Parathyroid adenoma (tissue), 2 donors: ENCODE measurements at regions not wholly inside any gene's neighbourhood (a gene's known extent, or its start where the extent isn't known, plus 50 kb on each side); places are given as distances from the start of the nearest gene placed in this dataset.

Experiments used
- H2AFZ ChIP-seq: fragments of 300-600 bp; sonication (generic); one replicate; pipeline ENCODE4 v1.7.0; 2017; ENCODE audit warnings: antibody characterized with exemption, mild to moderate bottlenecking
- H3K27ac ChIP-seq: fragments of 300-600 bp; sonication (generic); one replicate; pipeline ENCODE4 v1.7.0; 2017
- H3K27me3 ChIP-seq: fragments of 300-600 bp; sonication (generic); one replicate; pipeline ENCODE4 v1.7.0; 2017; ENCODE audit warnings: low read length; ENCODE audit not compliant: control insufficient read depth, insufficient read depth
- H3K36me3 ChIP-seq: fragments of 300-600 bp; sonication (generic); one replicate; pipeline ENCODE4 v1.7.0; 2017; ENCODE audit warnings: low read length; ENCODE audit not compliant: control insufficient read depth, insufficient read depth
- H3K4me1 ChIP-seq: fragments of 300-600 bp; sonication (generic); one replicate; pipeline ENCODE4 v1.7.0; 2017; ENCODE audit warnings: control low read depth
- H3K4me2 ChIP-seq: fragments of 300-600 bp; sonication (generic); one replicate; pipeline ENCODE4 v1.7.0; 2017; ENCODE audit warnings: low read length
- H3K4me3 ChIP-seq: fragments of 300-600 bp; sonication (generic); one replicate; pipeline ENCODE4 v1.7.0; 2017; ENCODE audit warnings: low read depth, low read length
- H3K79me2 ChIP-seq: fragments of 300-600 bp; sonication (generic); one replicate; pipeline ENCODE4 v1.7.0; 2017; ENCODE audit warnings: control low read depth
- H3K9ac ChIP-seq: fragments of 300-600 bp; sonication (generic); one replicate; pipeline ENCODE4 v1.7.0; 2017; ENCODE audit warnings: mild to moderate bottlenecking
- H3K9me3 ChIP-seq: fragments of 300-600 bp; sonication (generic); one replicate; pipeline ENCODE4 v1.7.0; 2017; ENCODE audit warnings: low read length; ENCODE audit not compliant: control insufficient read depth
- CTCF ChIP-seq: fragments of 300-600 bp; sonication (generic); IDR thresholded peaks from one replicate; pipeline ENCODE4 v1.7.0; 2017; ENCODE audit warnings: antibody characterized with exemption, mild to moderate bottlenecking
- donor health status: primary hyperparathyroidism.

- Histone ChIP-seq H3K4me3 (no peak overlapping the region), H3K27me3 (no peaks in the 10 kb centered on the region), H3K79me2 (no peaks in the 10 kb centered on the region)
These were observed 201.0 kb upstream of the NABP1 start for GRCh38 chr2:191476901-191477300.

GRCh38 chr2:191478799-191479679, 198.9 kb upstream of the NABP1 start:
- Histone ChIP-seq H2AFZ (no peak overlapping the region), H3K9ac (no peak overlapping the region), H3K36me3 (no peaks in the 10 kb centered on the region), H3K4me2 (no peak overlapping the region), H3K9me3 (no peaks in the 10 kb centered on the region), H3K4me1 (no peaks in the 10 kb centered on the region), H3K79me2 (no peaks in the 10 kb centered on the region), H3K4me3 (no peak overlapping the region), H3K27me3 (no peaks in the 10 kb centered on the region), H3K27ac (no peak overlapping the region)
- TF ChIP-seq CTCF = no peak

More at GRCh38 chr2:191476901-191477300, 201.0 kb upstream of the NABP1 start:
- H3K4me1 ChIP-seq = no peaks in the 10 kb centered on the region
- no peak overlapping the region for H2AFZ ChIP-seq
- H3K9me3 ChIP-seq = no peaks in the 10 kb centered on the region
- no peak overlapping the region for H3K27ac ChIP-seq
- no peaks in the 10 kb centered on the region for H3K36me3 ChIP-seq
- H3K9ac ChIP-seq = no peak overlapping the region
- H3K4me2 ChIP-seq = no peak overlapping the region
- no peak for TF ChIP-seq CTCF

GRCh38 chr2:191479680-191480023, 198.3 kb upstream of the NABP1 start:
- H3K27ac ChIP-seq = no peak overlapping the region
- H3K4me1 ChIP-seq = no peaks in the 10 kb centered on the region
- H2AFZ ChIP-seq = no peak overlapping the region
- no peak overlapping the region for H3K4me3 ChIP-seq
- H3K79me2 ChIP-seq = no peaks in the 10 kb centered on the region
- H3K4me2 ChIP-seq = no peak overlapping the region
- H3K9me3 ChIP-seq = no peaks in the 10 kb centered on the region
- TF ChIP-seq CTCF = no peak
- H3K27me3 ChIP-seq = no peaks in the 10 kb centered on the region
- no peak overlapping the region for H3K9ac ChIP-seq
- H3K36me3 ChIP-seq = no peaks in the 10 kb centered on the region

- Histone ChIP-seq H3K4me3 (no peak overlapping the region), H2AFZ (no peak overlapping the region), H3K9ac (no peak overlapping the region), H3K4me1 (no peaks in the 10 kb centered on the region), H3K9me3 (no peaks in the 10 kb centered on the region), H3K36me3 (no peaks in the 10 kb centered on the region), H3K4me2 (no peak overlapping the region), H3K27me3 (no peaks in the 10 kb centered on the region), H3K79me2 (no peaks in the 10 kb centered on the region), H3K27ac (no peak overlapping the region)
- TF ChIP-seq CTCF = no peak
These were observed 196.4 kb upstream of the NABP1 start for GRCh38 chr2:191481305-191482070.
